GM18499 (cell line): ENCODE measurements at regions not wholly inside any gene's neighbourhood (a gene's known extent, or its start where the extent isn't known, plus 50 kb on each side); places are given as distances from the start of the nearest gene placed in this dataset.

Experiments
- ATAC-seq: cut with Tn5 transposase; IDR thresholded peaks from one replicate; pipeline ENCODE4 v1.9.1; 2021; ENCODE audit warnings: moderate number of reproducible peaks; ENCODE audit not compliant: insufficient read depth, unreplicated experiment

DNA sequence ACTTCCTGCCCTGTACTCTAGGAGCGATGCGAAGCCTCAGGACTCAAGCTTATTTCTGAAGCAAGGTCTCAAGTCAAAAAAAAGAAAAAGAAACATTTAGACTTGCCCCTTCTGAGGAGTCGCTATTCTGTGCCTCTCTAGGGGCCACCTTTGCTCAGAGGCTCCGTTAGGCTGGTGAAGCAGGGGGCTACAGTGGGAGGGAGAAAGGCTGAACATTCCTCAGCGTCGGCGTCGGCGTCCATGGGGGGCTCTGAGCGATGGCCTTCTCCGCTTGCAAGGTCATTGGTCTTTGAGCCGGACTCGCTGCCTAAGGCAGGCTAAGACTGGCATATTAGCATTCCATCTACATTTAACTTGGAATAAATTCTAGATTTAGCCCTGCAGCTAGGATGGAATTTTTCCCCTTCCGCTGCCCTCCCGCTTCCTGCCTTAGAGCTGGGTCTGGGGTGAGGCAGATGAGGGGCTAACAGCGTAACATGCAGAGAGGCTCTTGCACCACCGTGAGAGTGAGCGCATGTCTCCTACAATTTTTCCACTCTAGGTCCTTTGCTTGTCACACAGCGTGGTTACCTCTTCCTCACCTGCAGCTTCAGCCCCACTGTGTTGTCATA is 53.6 kb upstream of the ATL2 start:
- ATAC-seq = no peak

DNA sequence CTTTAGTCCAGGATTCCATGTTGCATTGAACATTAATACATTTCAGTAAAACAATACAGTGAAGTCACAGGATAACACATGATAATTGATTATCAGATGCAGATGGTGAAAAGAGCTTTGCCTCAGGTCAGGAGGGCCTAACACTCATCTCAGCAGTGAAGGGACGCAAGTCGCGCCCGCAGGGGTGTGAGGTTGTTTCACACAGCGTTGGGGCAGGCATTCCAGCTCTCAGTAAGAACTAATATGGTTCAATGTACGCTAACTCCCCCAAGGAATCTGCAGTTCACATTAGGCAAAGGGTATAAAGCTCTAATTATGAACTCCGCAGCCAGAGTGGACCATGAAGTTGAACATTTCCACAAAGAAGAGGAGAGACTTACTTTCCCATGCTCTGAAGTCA is 53.1 kb upstream of the ATL2 start:
- ATAC-seq = no peak

DNA sequence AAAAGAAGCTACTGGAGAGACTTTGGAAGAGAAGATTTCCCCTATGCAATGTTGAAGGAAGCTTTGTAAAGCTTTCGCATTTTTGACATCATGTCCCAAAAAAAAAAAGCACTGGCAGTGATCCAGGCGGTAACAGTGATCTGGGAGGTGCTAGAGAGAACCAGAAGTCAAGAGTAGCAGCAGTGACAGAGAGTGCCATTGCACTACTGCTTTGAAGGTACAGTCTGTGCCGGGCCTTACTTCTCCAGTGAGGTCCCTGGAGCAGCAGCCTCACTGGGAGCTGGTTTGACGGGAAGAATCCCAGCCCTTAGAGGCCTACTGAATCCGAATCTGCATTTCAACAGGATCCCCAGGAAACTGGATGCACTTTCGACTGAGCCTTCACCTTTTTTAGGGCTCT is 50.9 kb upstream of the ATL2 start:
- no peak for ATAC-seq

DNA sequence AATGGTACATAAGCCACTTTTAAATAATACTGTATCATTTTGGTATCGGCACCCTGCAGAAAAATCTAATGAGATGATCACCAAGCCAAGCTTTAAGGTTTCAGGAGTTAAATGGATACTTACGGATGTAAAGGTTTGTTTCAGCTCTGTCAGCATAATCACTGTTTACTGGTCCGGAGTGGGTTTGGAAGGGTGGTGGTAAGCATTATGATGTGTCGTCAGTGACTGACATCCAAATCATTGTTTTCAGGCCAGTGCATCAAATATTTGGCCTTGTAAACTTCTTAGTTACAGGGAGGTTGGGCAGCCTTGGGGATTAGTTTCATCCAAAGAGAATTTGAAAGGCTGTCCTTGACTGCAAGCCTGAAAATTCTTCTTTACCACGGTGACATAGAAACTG is 50.0 kb upstream of the ATL2 start:
- ATAC-seq = no peak
